BLaER1 treated with 17β-estradiol and CSF1 and Interleukin-3, amounts not matched to agents 10 nM and 100 nM (cell line): ENCODE measurements at regions not wholly inside any gene's neighbourhood (a gene's known extent, or its start where the extent isn't known, plus 50 kb on each side); places are given as distances from the start of the nearest gene placed in this dataset.
"Not testable (repeated sequence)": the region's sequence is repeated elsewhere in the genome, so short reads cannot be mapped to it uniquely, and the experiment has no call there.

Experiments used
- H3K27ac ChIP-seq, 11 experiments: shearing (Covaris generic); formaldehyde crosslinking; 2 replicates each; pipeline ENCODE4 v1.8.1; 2022
- H3K27me3 ChIP-seq, 11 experiments: shearing (Covaris generic); formaldehyde crosslinking; 2 replicates each; pipeline ENCODE4 v1.8.1; 2022
- H3K36me3 ChIP-seq, 11 experiments: shearing (Covaris generic); formaldehyde crosslinking; 2 replicates each; pipeline ENCODE4 v1.8.1; 2022
- H3K4me1 ChIP-seq, 10 experiments: shearing (Covaris generic); formaldehyde crosslinking; 2 replicates each; pipeline ENCODE4 v1.8.1; 2022
- H3K4me2 ChIP-seq, 11 experiments: shearing (Covaris generic); formaldehyde crosslinking; 2 replicates each; pipeline ENCODE4 v1.8.1; 2022
- H3K4me3 ChIP-seq, 10 experiments: shearing (Covaris generic); formaldehyde crosslinking; 2 replicates each; pipeline ENCODE4 v1.8.1; 2022
- H3K9ac ChIP-seq, 11 experiments: shearing (Covaris generic); formaldehyde crosslinking; 2 replicates each; pipeline ENCODE4 v1.8.1; 2022
- H3K9me3 ChIP-seq, 11 experiments: shearing (Covaris generic); formaldehyde crosslinking; replicated peaks in 1 of 11; 2 replicates each; pipeline ENCODE4 v1.8.1; 2022
- H4K20me1 ChIP-seq, 11 experiments: shearing (Covaris generic); formaldehyde crosslinking; 2 replicates each; pipeline ENCODE4 v1.8.1; 2022
- Cebpa-rat ChIP-seq, 11 experiments: shearing (Covaris generic); IDR thresholded peaks; 2 replicates each; pipeline ENCODE4 v1.8.1; 2022

GRCh38 chr9:19914044-19914443, 125.2 kb upstream of the SLC24A2 start:
- no peak for TF ChIP-seq Cebpa-rat (IDR thresholded peaks at IDR 0.05)
- Histone ChIP-seq H3K4me3 (no peak overlapping the region), H3K36me3 (no peaks in the 10 kb centered on the region), H3K9me3 (no peaks in the 10 kb centered on the region), H3K4me2 (no peak overlapping the region), H3K27ac (no peak overlapping the region), H3K9ac (no peak overlapping the region), H3K4me1 (peaks cover 5 to 8% (median 7%) of the 10 kb centered on the region in 10 experiments; a peak in 16 of 20 replicates), H4K20me1 (no peaks in the 10 kb centered on the region), H3K27me3 (no peaks in the 10 kb centered on the region)

DNA sequence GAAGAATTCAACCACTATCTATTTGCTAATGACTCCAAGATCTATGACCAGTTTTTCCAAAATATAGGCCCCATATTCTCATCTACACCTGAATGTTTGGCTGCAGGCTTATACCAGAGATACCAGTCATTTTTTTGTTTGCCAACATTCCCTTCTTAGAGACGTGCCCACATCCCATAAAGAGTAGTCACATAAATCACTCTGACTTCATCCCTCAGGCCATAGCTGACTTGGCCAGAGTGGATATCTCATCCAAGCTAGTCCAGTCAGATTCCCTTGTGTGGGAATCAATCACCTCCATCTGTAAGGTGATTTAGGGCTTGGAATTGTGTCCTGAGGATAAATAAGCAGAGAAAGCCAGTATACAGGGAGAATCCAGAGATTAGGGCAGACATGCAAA, 124.3 kb upstream of the SLC24A2 start:
- TF ChIP-seq Cebpa-rat (IDR thresholded peaks at IDR 0.05), result no peak
- H3K27me3 ChIP-seq, result no peaks in the 10 kb centered on the region
- H3K9me3 ChIP-seq, result no peaks in the 10 kb centered on the region
- no peak overlapping the region for H3K27ac ChIP-seq
- H3K4me2 ChIP-seq, result no peak overlapping the region
- H3K9ac ChIP-seq, result no peak overlapping the region
- no peak overlapping the region for H3K4me3 ChIP-seq
- H3K4me1 ChIP-seq, result no peaks in the 10 kb centered on the region
- H3K36me3 ChIP-seq, result no peaks in the 10 kb centered on the region
- H4K20me1 ChIP-seq, result no peaks in the 10 kb centered on the region

DNA sequence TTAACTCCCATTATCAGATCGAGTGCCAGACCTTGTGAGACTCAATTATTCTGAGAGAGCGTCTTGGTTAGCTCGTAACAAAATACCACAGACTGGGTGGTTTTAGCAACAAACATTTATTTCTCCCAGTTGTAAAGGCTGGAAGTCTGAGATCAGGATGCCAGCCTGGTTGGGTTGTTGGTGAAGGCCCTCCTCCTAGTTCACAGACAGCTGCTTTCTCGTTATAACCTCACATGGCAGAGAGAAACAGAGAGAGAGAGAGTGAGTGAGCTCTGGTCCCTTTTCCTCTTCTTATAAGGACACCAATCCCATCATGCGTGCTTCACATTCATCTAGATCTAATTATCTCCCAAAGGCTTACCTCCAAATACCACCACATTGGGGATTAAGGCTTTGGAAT, 114.2 kb upstream of the SLC24A2 start:
- H3K27ac ChIP-seq, result no peak overlapping the region
- no peaks in the 10 kb centered on the region; a peak in 1 of 22 replicates for H3K9me3 ChIP-seq
- no peaks in the 10 kb centered on the region for H3K27me3 ChIP-seq
- H3K4me2 ChIP-seq, result no peak overlapping the region
- no peak overlapping the region for H3K9ac ChIP-seq
- no peaks in the 10 kb centered on the region for H3K36me3 ChIP-seq
- no peaks in the 10 kb centered on the region for H3K4me1 ChIP-seq
- TF ChIP-seq Cebpa-rat (IDR thresholded peaks at IDR 0.05), result no peak
- H4K20me1 ChIP-seq, result no peaks in the 10 kb centered on the region
- H3K4me3 ChIP-seq, result no peak overlapping the region

DNA sequence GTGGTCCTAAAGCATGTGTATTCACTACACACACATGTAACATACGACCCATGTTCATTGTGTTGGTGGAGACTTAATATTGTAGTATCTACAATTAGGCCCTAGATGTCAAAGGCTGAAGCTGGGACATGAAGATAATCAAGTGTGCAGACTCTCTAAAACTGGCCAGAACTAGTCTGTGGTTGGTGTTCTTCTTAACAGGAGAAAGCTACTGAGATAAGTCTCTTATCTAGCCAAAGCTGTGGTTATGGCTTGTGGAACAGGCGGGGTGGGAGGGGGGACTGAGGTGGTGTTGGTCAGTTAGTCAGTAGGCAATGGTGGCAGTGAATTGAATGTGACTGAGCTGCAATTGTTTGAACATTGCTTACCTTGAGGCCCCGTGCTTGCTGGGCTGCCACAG, 112.7 kb upstream of the SLC24A2 start:
- H3K27ac ChIP-seq, result no peak overlapping the region
- no peaks in the 10 kb centered on the region for H4K20me1 ChIP-seq
- no peaks in the 10 kb centered on the region for H3K36me3 ChIP-seq
- no peaks in the 10 kb centered on the region; a peak in 1 of 22 replicates for H3K9me3 ChIP-seq
- no peak overlapping the region for H3K9ac ChIP-seq
- TF ChIP-seq Cebpa-rat (IDR thresholded peaks at IDR 0.05), result no peak
- H3K4me2 ChIP-seq, result no peak overlapping the region
- H3K4me3 ChIP-seq, result no peak overlapping the region
- no peaks in the 10 kb centered on the region for H3K4me1 ChIP-seq
- no peaks in the 10 kb centered on the region for H3K27me3 ChIP-seq

DNA sequence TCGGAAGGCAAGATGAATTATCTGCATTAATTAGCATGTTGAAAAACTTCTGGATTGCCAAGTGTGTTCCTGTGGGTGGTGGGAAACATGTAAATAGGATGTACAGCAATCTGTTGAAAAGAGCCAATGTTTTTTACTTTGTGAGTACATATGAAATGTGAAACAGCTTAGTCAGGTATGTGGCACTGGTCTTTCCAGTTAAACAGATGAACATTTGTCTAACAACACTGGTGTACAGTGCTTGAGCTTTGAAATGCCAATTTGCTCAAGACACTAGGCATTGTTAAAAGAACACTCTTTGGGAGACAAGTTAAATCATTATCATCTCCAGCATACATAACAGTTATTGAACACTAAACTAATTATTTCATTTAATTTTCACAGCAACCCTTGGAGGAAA, 107.3 kb upstream of the SLC24A2 start:
- Histone ChIP-seq H4K20me1 (no peaks in the 10 kb centered on the region), H3K27me3 (no peaks in the 10 kb centered on the region), H3K4me1 (no peaks in the 10 kb centered on the region), H3K36me3 (no peaks in the 10 kb centered on the region), H3K9ac (no peak overlapping the region), H3K27ac (no peak overlapping the region), H3K4me3 (no peak overlapping the region), H3K9me3 (no peaks in the 10 kb centered on the region; a peak in 1 of 22 replicates), H3K4me2 (no peak overlapping the region)
- TF ChIP-seq Cebpa-rat (IDR thresholded peaks at IDR 0.05), result no peak

DNA sequence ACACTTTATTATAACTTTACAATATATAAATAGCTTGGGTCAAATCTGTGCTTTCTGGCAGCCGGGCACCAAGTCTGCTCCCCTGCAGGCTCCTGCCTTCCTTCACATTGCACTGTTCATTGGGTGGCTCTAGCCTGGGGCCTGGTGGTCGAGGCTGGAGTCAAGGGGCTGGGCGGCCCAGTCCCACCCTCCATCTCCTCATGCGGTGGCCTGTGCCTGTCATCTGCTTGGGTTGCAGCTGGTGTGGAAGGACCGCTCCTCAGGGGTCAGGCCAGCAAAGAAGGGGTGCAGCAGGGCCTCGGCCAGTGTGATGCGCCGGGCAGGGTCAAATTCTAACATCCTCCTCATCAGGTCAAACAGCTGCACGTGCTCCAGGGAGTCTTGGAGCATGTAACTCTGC, 106.7 kb upstream of the SLC24A2 start:
- H3K36me3 ChIP-seq, H3K4me2 ChIP-seq, H3K4me1 ChIP-seq, H3K27ac ChIP-seq, H3K9me3 ChIP-seq, H3K27me3 ChIP-seq, H3K4me3 ChIP-seq, H3K9ac ChIP-seq, H4K20me1 ChIP-seq: not testable (repeated sequence)

DNA sequence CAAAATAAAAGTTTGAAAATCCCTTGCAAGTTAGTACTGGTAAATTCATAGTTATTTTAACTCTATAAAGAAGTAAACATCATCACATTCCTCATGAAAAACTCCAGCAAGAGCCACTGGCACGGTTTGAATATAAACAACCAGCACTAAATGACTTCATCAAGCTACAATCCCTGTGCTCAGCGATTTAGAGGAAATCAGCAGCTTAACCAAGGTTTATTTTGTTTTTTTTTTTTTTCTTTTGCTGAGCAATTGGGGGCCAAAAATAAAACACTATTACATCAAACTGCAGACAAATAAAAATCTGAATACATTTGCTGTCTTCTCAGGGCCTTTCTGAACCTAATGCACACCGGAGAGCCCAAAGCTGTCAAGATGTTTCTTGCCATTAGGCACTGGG, 106.2 kb upstream of the SLC24A2 start:
- Histone ChIP-seq H3K9me3 (no peaks in the 10 kb centered on the region; a peak in 1 of 22 replicates), H3K36me3 (no peaks in the 10 kb centered on the region), H4K20me1 (no peaks in the 10 kb centered on the region), H3K9ac (no peak overlapping the region), H3K4me2 (no peak overlapping the region), H3K4me3 (no peak overlapping the region), H3K4me1 (no peaks in the 10 kb centered on the region), H3K27ac (no peak overlapping the region), H3K27me3 (no peaks in the 10 kb centered on the region)
- no peak for TF ChIP-seq Cebpa-rat (IDR thresholded peaks at IDR 0.05)

DNA sequence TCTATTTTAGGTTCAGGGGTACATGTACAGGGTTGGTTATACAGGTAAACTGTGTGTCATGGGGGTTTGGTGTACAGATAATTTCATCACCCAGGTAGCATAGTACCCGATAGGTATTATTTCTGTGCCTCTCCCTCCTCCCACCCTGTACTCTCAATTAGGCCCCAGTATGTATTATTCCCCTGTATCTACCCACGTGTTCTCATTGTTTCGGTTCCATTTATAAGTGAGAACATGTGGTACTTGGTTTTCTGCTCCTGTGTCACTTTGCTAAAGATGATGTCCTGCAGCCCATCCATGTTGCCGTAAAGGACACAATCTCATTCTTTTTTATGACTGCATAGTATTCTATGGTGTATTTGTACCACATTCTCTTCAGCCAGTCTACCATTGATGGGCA, 96.8 kb upstream of the SLC24A2 start:
- H3K9me3 ChIP-seq, result peaks cover 0 to 8% (median 0%) of the 10 kb centered on the region in 11 experiments; a peak in 2 of 22 replicates
- H3K9ac ChIP-seq, result no peak overlapping the region
- H3K4me3 ChIP-seq, result no peak overlapping the region
- H3K4me2 ChIP-seq, result no peak overlapping the region
- no peaks in the 10 kb centered on the region for H3K36me3 ChIP-seq
- no peak overlapping the region for H3K27ac ChIP-seq
- H4K20me1 ChIP-seq, result no peaks in the 10 kb centered on the region
- no peak for TF ChIP-seq Cebpa-rat (IDR thresholded peaks at IDR 0.05)
- H3K4me1 ChIP-seq, result no peaks in the 10 kb centered on the region
- H3K27me3 ChIP-seq, result no peaks in the 10 kb centered on the region

GRCh38 chr9:19879062-19879461, 90.2 kb upstream of the SLC24A2 start:
- no peak for TF ChIP-seq Cebpa-rat (IDR thresholded peaks at IDR 0.05)
- no peaks in the 10 kb centered on the region for H3K9me3 ChIP-seq
- no peaks in the 10 kb centered on the region for H3K36me3 ChIP-seq
- H4K20me1 ChIP-seq, result no peaks in the 10 kb centered on the region
- H3K27me3 ChIP-seq, result no peaks in the 10 kb centered on the region
- no peak overlapping the region for H3K4me2 ChIP-seq
- no peak overlapping the region for H3K9ac ChIP-seq
- peaks cover 0 to 17% (median 3%) of the 10 kb centered on the region in 10 experiments; a peak in 8 of 20 replicates for H3K4me1 ChIP-seq
- H3K4me3 ChIP-seq, result no peak overlapping the region
- H3K27ac ChIP-seq, result no peak overlapping the region

DNA sequence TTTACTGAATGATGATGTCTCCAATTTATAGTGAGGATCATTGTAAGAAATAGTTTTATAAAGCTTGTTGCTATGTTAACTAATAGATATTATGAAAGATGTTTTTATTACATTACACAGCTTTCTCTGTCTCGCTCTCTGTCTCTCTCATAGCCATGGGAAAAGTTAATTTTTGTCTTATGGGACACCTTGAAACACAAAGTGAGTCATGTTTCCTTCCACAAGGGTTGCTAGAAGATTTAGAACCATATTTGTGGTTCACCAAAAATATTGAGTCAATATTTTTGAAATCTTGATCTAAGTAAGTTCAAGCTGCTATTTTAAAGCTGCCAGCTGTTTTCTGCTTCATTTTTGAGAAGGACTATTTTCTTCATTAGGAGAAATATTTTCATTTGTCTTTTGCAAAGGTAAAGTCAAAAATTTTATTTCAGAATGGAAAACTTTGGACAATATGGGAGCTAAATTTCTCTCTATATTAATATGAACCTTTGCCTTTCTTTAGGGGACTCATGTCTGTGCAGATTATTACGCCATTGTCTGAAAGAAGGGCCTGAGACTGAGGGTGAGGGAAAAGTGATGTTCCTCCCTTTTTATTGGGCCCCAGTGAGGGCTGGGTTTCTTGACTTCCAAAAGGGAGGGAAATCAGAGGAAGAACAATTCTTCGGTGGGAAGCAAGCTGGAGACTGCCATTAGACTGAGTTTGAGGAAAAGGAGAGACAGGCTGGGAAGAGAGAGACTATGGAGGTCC, 87.9 kb upstream of the SLC24A2 start:
- H3K36me3 ChIP-seq, result no peaks in the 10 kb centered on the region
- peak overlapping the region in 5 of 11 experiments; percentile 6 to 50 (median 40); a peak in 7 of 22 replicates for H3K4me2 ChIP-seq
- no peak overlapping the region for H3K9ac ChIP-seq
- no peak for TF ChIP-seq Cebpa-rat (IDR thresholded peaks at IDR 0.05)
- H3K9me3 ChIP-seq, result peaks cover 0 to 9% (median 0%) of the 10 kb centered on the region in 11 experiments; a peak in 5 of 22 replicates
- no peaks in the 10 kb centered on the region for H3K27me3 ChIP-seq
- H3K27ac ChIP-seq, result peak overlapping the region in 1 of 11 experiments; percentile 38; a peak in 2 of 22 replicates
- H3K4me1 ChIP-seq, result peaks cover 0 to 17% (median 3%) of the 10 kb centered on the region in 10 experiments; a peak in 8 of 20 replicates
- H4K20me1 ChIP-seq, result no peaks in the 10 kb centered on the region
- H3K4me3 ChIP-seq, result no peak overlapping the region
